HPDE6-E6E7 (cell line): ENCODE measurements at regions not wholly inside any gene's neighbourhood (a gene's known extent, or its start where the extent isn't known, plus 50 kb on each side); places are given as distances from the start of the nearest gene placed in this dataset.

ENCODE experiments used
- DNase-seq: peaks from one replicate; pipeline ENCODE4 v3.0.0; 2011; ENCODE audit warnings: missing footprints; ENCODE audit errors: extremely low spot score

DNA sequence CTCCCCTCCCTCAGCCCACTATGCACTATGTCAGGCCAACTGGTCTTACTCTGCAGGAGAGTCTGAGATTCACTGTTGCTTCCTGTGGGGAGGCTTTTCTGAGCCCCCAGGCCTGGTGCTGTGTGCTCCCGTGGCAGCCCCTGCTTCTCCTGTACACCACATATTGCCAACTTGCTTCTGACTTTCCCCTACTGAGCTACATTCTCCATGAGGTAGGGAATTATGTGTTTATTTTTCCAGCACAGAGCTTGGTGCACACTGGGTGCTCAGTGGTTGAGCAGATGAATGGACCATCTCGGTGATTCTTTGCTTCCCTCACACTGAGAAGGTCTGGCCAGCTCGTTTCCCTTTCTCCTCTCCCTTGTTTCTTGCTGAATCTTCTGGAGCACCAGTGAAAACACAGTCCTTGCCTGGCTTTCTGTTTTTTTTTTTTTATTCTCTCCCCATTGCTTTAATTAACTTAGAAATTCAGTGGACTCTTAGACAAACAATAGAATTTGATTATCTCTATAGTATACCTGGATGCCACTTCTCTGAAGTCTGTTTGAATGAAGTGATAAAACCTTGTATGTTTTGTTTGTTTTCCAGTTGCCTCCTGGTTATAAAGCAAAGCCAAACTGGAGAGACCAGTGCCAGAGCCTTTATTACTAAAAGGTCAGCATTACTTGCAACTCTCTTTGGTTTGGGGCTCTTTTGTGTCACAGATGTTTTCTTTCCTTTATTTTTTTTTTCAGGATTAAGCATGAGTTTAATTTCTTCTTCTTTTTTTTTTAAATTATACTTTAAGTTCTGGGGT, 50.3 kb upstream of the CNIH3 start:
- no peak for DNase-seq
